CD14-positive monocyte (primary cell): ENCODE measurements at regions not wholly inside any gene's neighbourhood (a gene's known extent, or its start where the extent isn't known, plus 50 kb on each side); places are given as distances from the start of the nearest gene placed in this dataset.

ENCODE experiments used
- DNase-seq, 3 donors: peaks; one replicate each; pipeline ENCODE4 v3.0.0-alpha.2; 2011 to 2022
- H2AFZ ChIP-seq: 2 replicates; pipeline ENCODE4 v1.6.0; 2012; ENCODE audit warnings: mild to moderate bottlenecking, low read depth, low read length, inconsistent platforms; ENCODE audit not compliant: insufficient read depth, poor library complexity, severe bottlenecking
- H3K27ac ChIP-seq, 2 donors: 1 replicate in 1 of 2; 2 replicates in 1 of 2; pipeline ENCODE4 v1.5.1; 2012 to 2013; ENCODE audit warnings: low read length in 2 of 2, control low read depth in 1 of 2, inconsistent platforms in 1 of 2, low read depth in 1 of 2, mild to moderate bottlenecking in 1 of 2
- H3K27me3 ChIP-seq, 2 donors: one replicate each; pipeline versions ENCODE4 v1.6.0 to v1.6.1; 2011 to 2013; ENCODE audit warnings: low read length in 2 of 2; ENCODE audit not compliant: control insufficient read depth in 2 of 2, insufficient read depth in 2 of 2
- H3K36me3 ChIP-seq, 2 donors: replicated peaks in 1 of 2; 1 replicate in 1 of 2; 2 replicates in 1 of 2; pipeline versions ENCODE4 v1.5.1 to v1.6.1; 2012 to 2013; ENCODE audit warnings: low read length in 2 of 2, control low read depth in 1 of 2, inconsistent platforms in 1 of 2, mild to moderate bottlenecking in 1 of 2; ENCODE audit not compliant: insufficient read depth in 2 of 2, control insufficient read depth in 1 of 2
- H3K4me1 ChIP-seq, 2 donors: 1 replicate in 1 of 2; 2 replicates in 1 of 2; pipeline versions ENCODE4 v1.5.1 to v1.6.1; 2012 to 2013; ENCODE audit warnings: low read length in 2 of 2, control low read depth in 1 of 2, inconsistent platforms in 1 of 2, mild to moderate bottlenecking in 1 of 2, moderate library complexity in 1 of 2; ENCODE audit not compliant: insufficient read depth in 2 of 2, control insufficient read depth in 1 of 2
- H3K4me2 ChIP-seq: replicated peaks from 2 replicates; pipeline ENCODE3; 2012; ENCODE audit warnings: low read length, moderate library complexity, mild to moderate bottlenecking; ENCODE audit not compliant: poor library complexity, severe bottlenecking; ENCODE audit errors: extremely low read depth
- H3K4me3 ChIP-seq, 3 experiments: fragments of 200-600 bp in 1 of 3; sonication (generic) in 1 of 3; replicated peaks in 1 of 3; 1 replicate in 2 of 3; 2 replicates in 1 of 3; pipeline ENCODE4 v1.5.1; 2011 to 2013; ENCODE audit warnings: low read length in 3 of 3, mild to moderate bottlenecking in 3 of 3, control low read depth in 2 of 3, low read depth in 2 of 3, inconsistent platforms in 1 of 3, moderate library complexity in 1 of 3
- H3K79me2 ChIP-seq: 2 replicates; pipeline ENCODE4 v1.6.0; 2012; ENCODE audit warnings: mild to moderate bottlenecking, control low read depth, inconsistent platforms, low read length, moderate library complexity; ENCODE audit not compliant: insufficient read depth
- H3K9ac ChIP-seq: 2 replicates; pipeline ENCODE4 v1.6.0; 2017; ENCODE audit warnings: low read length, mild to moderate bottlenecking; ENCODE audit not compliant: insufficient read depth, poor library complexity, severe bottlenecking
- H3K9me3 ChIP-seq, 2 donors: replicated peaks in 1 of 2; 1 replicate in 1 of 2; 2 replicates in 1 of 2; pipeline versions ENCODE4 v1.5.1 to v1.6.1; 2012 to 2013; ENCODE audit warnings: low read length in 2 of 2, control low read depth in 1 of 2; ENCODE audit not compliant: control insufficient read depth in 1 of 2, insufficient read depth in 1 of 2
- H4K20me1 ChIP-seq: 2 replicates; pipeline ENCODE4 v1.6.0; 2012; ENCODE audit warnings: mild to moderate bottlenecking, low read length, control low read depth, moderate library complexity; ENCODE audit not compliant: insufficient read depth
- H3K27ac Mint-ChIP-seq, 7 donors: one replicate each; pipeline ENCODE4 v1.8.0; 2020; ENCODE audit warnings: mild to moderate bottlenecking in 7 of 7, mixed read lengths in 7 of 7, moderate library complexity in 6 of 7, inconsistent platforms in 2 of 7
- H3K27me3 Mint-ChIP-seq, 3 donors: one replicate each; pipeline ENCODE4 v1.8.0; 2021 to 2022; ENCODE audit warnings: low read depth in 3 of 3, mild to moderate bottlenecking in 3 of 3, mixed read lengths in 3 of 3, moderate library complexity in 3 of 3, inconsistent platforms in 1 of 3
- H3K36me3 Mint-ChIP-seq, 2 donors: one replicate each; pipeline ENCODE4 v1.8.0; 2020; ENCODE audit warnings: mixed read lengths in 2 of 2, inconsistent platforms in 1 of 2, mild to moderate bottlenecking in 1 of 2
- H3K4me1 Mint-ChIP-seq: one replicate; pipeline ENCODE4 v1.8.0; 2020; ENCODE audit warnings: mild to moderate bottlenecking, mixed read lengths
- H3K4me3 Mint-ChIP-seq, 2 donors: one replicate each; pipeline ENCODE4 v1.8.0; 2020; ENCODE audit warnings: mild to moderate bottlenecking in 2 of 2, mixed read lengths in 2 of 2, moderate library complexity in 1 of 2
- H3K9me3 Mint-ChIP-seq, 7 donors: one replicate each; pipeline ENCODE4 v1.8.0; 2020 to 2022; ENCODE audit warnings: mixed read lengths in 7 of 7, mild to moderate bottlenecking in 6 of 7, moderate library complexity in 6 of 7, inconsistent platforms in 2 of 7
- CTCF ChIP-seq: fragments of 200-600 bp; IDR thresholded peaks from one replicate; pipeline ENCODE4 v1.8.0; 2022; ENCODE audit warnings: antibody characterized with exemption, mild to moderate bottlenecking
- WGBS: methylation state at CpG from one replicate; pipeline ENCODE4 v1.1.5; 2013; ENCODE audit warnings: missing lambda C conversion rate; ENCODE audit not compliant: insufficient coverage; 5-methylcytosine and 5-hydroxymethylcytosine counted together
- intact Hi-C, 2 donors: fragments of 100-400 bp; cut with micrococcal nuclease; formaldehyde crosslinking; loops; one replicate each; pipeline versions ENCODE4 v1.15.0 to v1.15.1; 2023

- H3K79me2 ChIP-seq = no peaks in the 10 kb centered on the region
- Mint-ChIP-seq H3K4me3 (no peak overlapping the region), H3K4me1 (no peaks in the 10 kb centered on the region), H3K36me3 (no peaks in the 10 kb centered on the region), H3K9me3 (peaks cover 0 to 8% (median 3%) of the 10 kb centered on the region in 7 donors), H3K27ac (no peak overlapping the region), H3K27me3 (no peaks in the 10 kb centered on the region)
- no CpG with 5 or more reads among the region's 3 CpGs for WGBS
- no peaks in the 10 kb centered on the region for H3K9me3 ChIP-seq
- H3K27ac ChIP-seq = no peak overlapping the region
- H3K4me1 ChIP-seq = no peaks in the 10 kb centered on the region
- H3K36me3 ChIP-seq = no peaks in the 10 kb centered on the region
- no peak overlapping the region for H3K4me3 ChIP-seq
- intact Hi-C loops = no loop called here
- DNase-seq = no peak
- no peaks in the 10 kb centered on the region for H4K20me1 ChIP-seq
- H2AFZ ChIP-seq = no peak overlapping the region
- H3K27me3 ChIP-seq = no peaks in the 10 kb centered on the region
- H3K9ac ChIP-seq = no peak overlapping the region
- no peak overlapping the region for H3K4me2 ChIP-seq
- TF ChIP-seq CTCF = no peak
Measured at GRCh38 chr14:86858031-86858430, 1135.0 kb downstream of the GALC start.

- Mint-ChIP-seq H3K4me3 (no peak overlapping the region), H3K4me1 (no peaks in the 10 kb centered on the region), H3K27me3 (no peaks in the 10 kb centered on the region), H3K36me3 (no peaks in the 10 kb centered on the region), H3K9me3 (peaks cover 0 to 7% (median 2%) of the 10 kb centered on the region in 7 donors), H3K27ac (no peak overlapping the region)
- Histone ChIP-seq H3K4me2 (no peak overlapping the region), H3K4me3 (no peak overlapping the region), H2AFZ (no peak overlapping the region), H3K27ac (no peak overlapping the region), H3K9me3 (no peaks in the 10 kb centered on the region), H4K20me1 (no peaks in the 10 kb centered on the region), H3K79me2 (no peaks in the 10 kb centered on the region), H3K36me3 (no peaks in the 10 kb centered on the region), H3K27me3 (no peaks in the 10 kb centered on the region), H3K9ac (no peak overlapping the region), H3K4me1 (no peaks in the 10 kb centered on the region)
- 100% methylated on average over 1 of the region's 5 CpGs for WGBS
- no peak for TF ChIP-seq CTCF
- no peak for DNase-seq
- intact Hi-C loops = no loop called here
Measured at GRCh38 chr14:86852530-86852929, 1140.5 kb downstream of the GALC start.
